ENCODE measurements at regions not wholly inside any gene's neighbourhood (a gene's known extent, or its start where the extent isn't known, plus 50 kb on each side); places are given as distances from the start of the nearest gene placed in this dataset.

GRCh38 chr13:73212482-73212881, 153.7 kb downstream of the KLF5 start:
- CTCF ChIA-PET = no interaction called here
- no peak for TF ChIP-seq CTCF (IDR thresholded peaks at IDR 0.05; ENCODE audit: insufficient read depth, low read depth, low read length)
- Histone ChIP-seq H3K27me3 (ENCODE audit: control insufficient read depth, insufficient read depth, low read length) (no peaks in the 10 kb centered on the region), H3K36me3 (ENCODE audit: control insufficient read depth, insufficient read depth, low read length) (no peaks in the 10 kb centered on the region), H3K4me3 (ENCODE audit: low read depth, low read length) (no peak overlapping the region)
- DNase-seq (ENCODE audit: low read depth) = no peak
- POLR2A ChIA-PET = no interaction called here

GRCh38 chr13:73210218-73210883, 151.5 kb downstream of the KLF5 start:
- CTCF ChIA-PET = no interaction called here
- DNase-seq (ENCODE audit: low read depth) = no peak
- TF ChIP-seq CTCF (IDR thresholded peaks at IDR 0.05; ENCODE audit: insufficient read depth, low read depth, low read length) = no peak
- Histone ChIP-seq H3K27me3 (ENCODE audit: control insufficient read depth, insufficient read depth, low read length) (no peaks in the 10 kb centered on the region), H3K36me3 (ENCODE audit: control insufficient read depth, insufficient read depth, low read length) (no peaks in the 10 kb centered on the region), H3K4me3 (ENCODE audit: low read depth, low read length) (no peak overlapping the region)
- POLR2A ChIA-PET = no interaction called here

GRCh38 chr13:73204952-73205351, 146.1 kb downstream of the KLF5 start:
- H3K36me3 ChIP-seq (ENCODE audit: control insufficient read depth, insufficient read depth, low read length) = no peaks in the 10 kb centered on the region
- POLR2A ChIA-PET = no interaction called here
- CTCF ChIA-PET = interaction anchor here (0.7 kb wide), 1 partner anchor 79 kb away, joined by 3 read pairs; no protein-coding TSS in a partner anchor
- no peaks in the 10 kb centered on the region for H3K27me3 ChIP-seq (ENCODE audit: control insufficient read depth, insufficient read depth, low read length)
- no peak for DNase-seq (ENCODE audit: low read depth)
- no peak overlapping the region for H3K4me3 ChIP-seq (ENCODE audit: low read depth, low read length)
- no peak for TF ChIP-seq CTCF (IDR thresholded peaks at IDR 0.05; ENCODE audit: insufficient read depth, low read depth, low read length)

- ChIA-PET POLR2A (interaction anchor here (0.6 kb wide), 1 partner anchor 145 kb away, joined by 7 read pairs; no protein-coding TSS in a partner anchor), CTCF (no interaction called here)
- no peak for DNase-seq (ENCODE audit: low read depth)
- Histone ChIP-seq H3K36me3 (ENCODE audit: control insufficient read depth, insufficient read depth, low read length) (no peaks in the 10 kb centered on the region), H3K4me3 (ENCODE audit: low read depth, low read length) (no peak overlapping the region), H3K27me3 (ENCODE audit: control insufficient read depth, insufficient read depth, low read length) (no peaks in the 10 kb centered on the region)
- TF ChIP-seq CTCF (IDR thresholded peaks at IDR 0.05; ENCODE audit: insufficient read depth, low read depth, low read length) = no peak
These were observed 142.8 kb downstream of the KLF5 start for GRCh38 chr13:73201626-73202025.

- no peak for TF ChIP-seq CTCF (IDR thresholded peaks at IDR 0.05; ENCODE audit: insufficient read depth, low read depth, low read length)
- Histone ChIP-seq H3K36me3 (ENCODE audit: control insufficient read depth, insufficient read depth, low read length) (no peaks in the 10 kb centered on the region), H3K27me3 (ENCODE audit: control insufficient read depth, insufficient read depth, low read length) (no peaks in the 10 kb centered on the region), H3K4me3 (ENCODE audit: low read depth, low read length) (no peak overlapping the region)
- DNase-seq (ENCODE audit: low read depth) = no peak
- POLR2A ChIA-PET = no interaction called here
- CTCF ChIA-PET = interaction anchor here (0.7 kb wide), 1 partner anchor 414 kb away, joined by 4 read pairs; no protein-coding TSS in a partner anchor
These were observed 140.2 kb downstream of the KLF5 start for GRCh38 chr13:73198991-73199411.
